MCF 10A (cell line): ENCODE measurements at regions not wholly inside any gene's neighbourhood (a gene's known extent, or its start where the extent isn't known, plus 50 kb on each side); places are given as distances from the start of the nearest gene placed in this dataset.

ENCODE experiments used
- BruUV-seq: library from RNA; stranded (reverse); fragments of 400-500 nt; replicated peaks from 2 replicates; lab custom pipeline; 2021; lab: Mats Ljungman, UMichigan
- CTCF ChIA-PET: fragments of 300-600 bp; sonication (Branson Sonifier 250); formaldehyde crosslinking; extraction: SDS; loops from one replicate; lab custom pipeline; 2021; ENCODE audit warnings: antibody characterized with exemption, inconsistent platforms; lab: Yijun Ruan, JAX
- POLR2A ChIA-PET: fragments of 300-600, 350-650 bp; sonication (Branson Sonifier 250); formaldehyde crosslinking; extraction: SDS; loops from one replicate; lab custom pipeline; 2020; ENCODE audit warnings: antibody characterized with exemption, inconsistent platforms; lab: Yijun Ruan, JAX
- DNase-seq: peaks from one replicate; pipeline ENCODE4 v3.0.0-alpha.2; 2018; ENCODE audit not compliant: unreplicated experiment
- H3K27ac Mint-ChIP-seq: one replicate; pipeline ENCODE4 v1.8.0; 2022; ENCODE audit warnings: mild to moderate bottlenecking, low read depth, mixed read lengths; ENCODE audit not compliant: unreplicated experiment
- H3K27me3 Mint-ChIP-seq: one replicate; pipeline ENCODE4 v1.8.0; 2022; ENCODE audit warnings: mixed read lengths; ENCODE audit not compliant: insufficient read depth, unreplicated experiment
- H3K36me3 Mint-ChIP-seq: one replicate; pipeline ENCODE4 v1.8.0; 2022; ENCODE audit warnings: mild to moderate bottlenecking, moderate library complexity, mixed read lengths; ENCODE audit not compliant: insufficient read depth, unreplicated experiment
- H3K4me1 Mint-ChIP-seq: one replicate; pipeline ENCODE4 v1.8.0; 2022; ENCODE audit warnings: mixed read lengths; ENCODE audit not compliant: insufficient read depth, unreplicated experiment
- H3K4me3 Mint-ChIP-seq: one replicate; pipeline ENCODE4 v1.8.0; 2022; ENCODE audit warnings: mild to moderate bottlenecking, moderate library complexity, mixed read lengths; ENCODE audit not compliant: unreplicated experiment
- H3K9me3 Mint-ChIP-seq: one replicate; pipeline ENCODE4 v1.8.0; 2022; ENCODE audit warnings: mixed read lengths; ENCODE audit not compliant: unreplicated experiment
- intact Hi-C: fragments of 100-400 bp; cut with micrococcal nuclease; formaldehyde crosslinking; loops from 2 replicates; pipeline ENCODE4 v1.14.1; 2022
- TF ChIP-seq, protein P1 (sequence below): fragments of 200-600 bp; IDR thresholded peaks from one replicate; pipeline ENCODE4 v1.8.0; 2022; ENCODE audit warnings: antibody characterized with exemption, mild to moderate bottlenecking; ENCODE audit not compliant: unreplicated experiment

DNA sequence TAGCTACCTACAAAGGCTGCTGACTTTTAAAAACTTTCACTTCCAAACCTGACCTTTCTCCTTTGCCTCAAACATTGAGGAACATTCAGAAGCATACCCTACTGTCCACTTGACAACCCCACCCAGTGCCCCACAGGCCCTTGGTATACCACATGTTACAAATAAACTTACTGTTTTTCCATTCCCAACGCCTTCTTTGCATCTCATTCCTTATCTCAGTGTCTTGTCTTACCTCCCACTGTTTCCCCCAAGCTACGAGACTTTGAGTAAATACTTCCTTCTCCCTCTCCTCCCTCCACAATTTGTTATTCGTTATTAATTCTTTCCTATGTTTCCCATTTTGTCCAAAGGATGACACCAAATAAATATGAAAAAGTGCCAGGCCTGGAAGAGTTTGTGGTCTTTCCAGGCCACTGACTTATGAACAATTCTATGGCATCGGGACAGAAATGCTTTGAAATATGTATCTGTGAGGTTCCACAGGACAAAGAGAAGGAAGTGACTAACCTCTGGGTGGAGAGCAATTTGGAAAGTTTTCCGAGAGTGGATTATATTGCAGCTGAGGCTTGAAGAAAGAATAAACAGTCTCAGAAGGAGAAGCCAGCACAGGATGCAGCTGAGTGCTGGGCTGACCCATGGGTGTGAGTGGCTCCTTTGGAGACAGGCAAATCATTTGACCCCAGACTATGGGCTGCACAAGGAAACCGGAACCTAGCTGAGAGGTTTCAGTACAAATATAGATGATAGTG lies 409.0 kb downstream of the LPIN1 start:
- Mint-ChIP-seq H3K27ac (peak overlapping the region; percentile 43), H3K4me1 (peaks cover 28% of the 10 kb centered on the region), H3K36me3 (no peaks in the 10 kb centered on the region), H3K9me3 (no peaks in the 10 kb centered on the region), H3K4me3 (no peak overlapping the region), H3K27me3 (no peaks in the 10 kb centered on the region)
- no TSS peak for BruUV-seq
- ChIA-PET CTCF (interaction anchor here (0.5 to 3.6 kb wide), 4 partner anchors 9 to 59 kb away, joined by 4 to 12 read pairs (median 4); no protein-coding TSS in a partner anchor), POLR2A (interaction anchor here (1.0 kb wide), 1 partner anchor 14 kb away, joined by 5 read pairs; no protein-coding TSS in a partner anchor)
- intact Hi-C loops = loop anchor here (1.0 kb wide), 1 partner anchor 559 kb away; no protein-coding TSS in a partner anchor
- TF ChIP-seq, protein P1, sequence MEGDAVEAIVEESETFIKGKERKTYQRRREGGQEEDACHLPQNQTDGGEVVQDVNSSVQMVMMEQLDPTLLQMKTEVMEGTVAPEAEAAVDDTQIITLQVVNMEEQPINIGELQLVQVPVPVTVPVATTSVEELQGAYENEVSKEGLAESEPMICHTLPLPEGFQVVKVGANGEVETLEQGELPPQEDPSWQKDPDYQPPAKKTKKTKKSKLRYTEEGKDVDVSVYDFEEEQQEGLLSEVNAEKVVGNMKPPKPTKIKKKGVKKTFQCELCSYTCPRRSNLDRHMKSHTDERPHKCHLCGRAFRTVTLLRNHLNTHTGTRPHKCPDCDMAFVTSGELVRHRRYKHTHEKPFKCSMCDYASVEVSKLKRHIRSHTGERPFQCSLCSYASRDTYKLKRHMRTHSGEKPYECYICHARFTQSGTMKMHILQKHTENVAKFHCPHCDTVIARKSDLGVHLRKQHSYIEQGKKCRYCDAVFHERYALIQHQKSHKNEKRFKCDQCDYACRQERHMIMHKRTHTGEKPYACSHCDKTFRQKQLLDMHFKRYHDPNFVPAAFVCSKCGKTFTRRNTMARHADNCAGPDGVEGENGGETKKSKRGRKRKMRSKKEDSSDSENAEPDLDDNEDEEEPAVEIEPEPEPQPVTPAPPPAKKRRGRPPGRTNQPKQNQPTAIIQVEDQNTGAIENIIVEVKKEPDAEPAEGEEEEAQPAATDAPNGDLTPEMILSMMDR = no peak
- DNase-seq = peak; percentile 87

DNA sequence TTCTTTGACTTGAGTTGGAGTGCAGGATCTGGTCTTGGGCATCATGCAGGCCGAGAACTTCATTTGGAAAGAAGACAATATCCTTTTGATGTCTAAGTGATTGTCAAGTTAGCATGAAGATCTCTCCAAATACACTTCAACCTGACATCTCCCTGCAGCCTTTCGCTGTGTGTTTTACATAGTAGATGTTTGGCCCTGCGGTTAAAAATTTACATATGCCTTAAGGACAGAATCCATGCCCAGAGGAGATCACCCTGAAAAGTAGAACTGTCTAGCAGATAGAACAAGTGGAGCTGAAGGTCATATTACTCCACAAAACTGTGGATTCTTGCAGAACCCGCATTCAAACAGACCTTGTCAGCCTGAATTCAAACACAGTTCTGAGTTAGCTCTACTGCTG lies 409.9 kb downstream of the LPIN1 start:
- Mint-ChIP-seq H3K36me3 (no peaks in the 10 kb centered on the region), H3K4me3 (no peak overlapping the region), H3K4me1 (peaks cover 26% of the 10 kb centered on the region), H3K27me3 (no peaks in the 10 kb centered on the region), H3K27ac (no peak overlapping the region), H3K9me3 (no peaks in the 10 kb centered on the region)
- TF ChIP-seq, protein P1 = no peak
- POLR2A ChIA-PET = no interaction called here
- BruUV-seq = no TSS peak
- DNase-seq = no peak
- CTCF ChIA-PET = interaction anchor here (0.6 kb wide), 2 partner anchors 26 to 250 kb away, joined by 3 read pairs; no protein-coding TSS in a partner anchor
- intact Hi-C loops = no loop called here

DNA sequence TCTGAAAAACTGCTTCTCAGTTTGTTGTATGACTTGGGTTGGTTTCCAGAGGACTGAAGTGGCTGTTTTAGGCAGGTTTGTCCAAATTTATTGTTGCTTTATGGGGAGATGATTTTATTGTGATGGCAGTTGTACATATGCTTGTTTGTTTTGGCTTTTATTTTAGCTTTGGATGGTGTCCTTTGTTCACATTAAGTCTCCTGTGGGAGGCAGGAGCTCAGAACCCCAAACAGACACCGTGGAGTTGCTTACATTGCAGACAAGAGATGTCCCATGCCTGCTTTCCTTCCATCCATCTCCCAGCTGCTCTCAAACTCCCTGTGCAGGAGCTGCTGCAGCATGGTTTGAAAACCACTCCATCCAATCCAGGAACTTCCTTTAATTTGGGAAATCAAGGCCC lies 414.7 kb downstream of the LPIN1 start:
- no peak for DNase-seq
- Mint-ChIP-seq H3K4me3 (no peak overlapping the region), H3K4me1 (peaks cover 4% of the 10 kb centered on the region), H3K9me3 (no peaks in the 10 kb centered on the region), H3K27me3 (no peaks in the 10 kb centered on the region), H3K36me3 (no peaks in the 10 kb centered on the region), H3K27ac (no peak overlapping the region)
- intact Hi-C loops = no loop called here
- POLR2A ChIA-PET = no interaction called here
- TF ChIP-seq, protein P1 = no peak
- no TSS peak for BruUV-seq
- CTCF ChIA-PET = no interaction called here
